K562 (cell line): ENCODE measurements at regions not wholly inside any gene's neighbourhood (a gene's known extent, or its start where the extent isn't known, plus 50 kb on each side); places are given as distances from the start of the nearest gene placed in this dataset.

ENCODE experiments used
- JUN ChIP-seq, 2 experiments: sonication (generic) in 1 of 2; formaldehyde crosslinking in 1 of 2; IDR thresholded peaks; 2 replicates each; pipeline versions ENCODE4 v1.6.1 to v1.8.0; 2012 to 2022; ENCODE audit warnings: borderline replicate concordance in 2 of 2, mild to moderate bottlenecking in 2 of 2, improper control_type of control experiment in 1 of 2, low read depth in 1 of 2, low read length in 1 of 2, missing genetic modification reagents in 1 of 2
- JUNB ChIP-seq: fragments of 450-650 bp; formaldehyde crosslinking; conservative IDR thresholded peaks from 2 replicates; pipeline ENCODE4 v1.4.0; 2020; ENCODE audit warnings: mild to moderate bottlenecking
- JUND ChIP-seq, 2 experiments: IDR thresholded peaks; 2 replicates in 1 of 2; 3 replicates in 1 of 2; pipeline ENCODE4 v1.6.1; 2011; ENCODE audit warnings: borderline replicate concordance in 2 of 2, low read depth in 2 of 2, low read length in 2 of 2, improper control_type of control experiment in 1 of 2, missing biosample characterization in 1 of 2, missing genetic modification characterization in 1 of 2, missing genetic modification reagents in 1 of 2
- MYC ChIP-seq, 2 experiments: fragments of 250-450 bp in 1 of 2; sonication (Bioruptor Pico) in 1 of 2; IDR thresholded peaks; 2 replicates each; pipeline versions ENCODE4 v1.5.1 to v1.6.1; 2012 to 2021; ENCODE audit warnings: low read depth in 2 of 2, borderline replicate concordance in 1 of 2, improper control_type of control experiment in 1 of 2, low read length in 1 of 2, mild to moderate bottlenecking in 1 of 2, moderate library complexity in 1 of 2
- POLR2A ChIP-seq: fragments of 450-650 bp; conservative IDR thresholded peaks from 2 replicates; pipeline ENCODE4 v1.6.1; 2016
- POLR2AphosphoS5 ChIP-seq: IDR thresholded peaks from 2 replicates; pipeline ENCODE4 v1.6.1; 2011; ENCODE audit warnings: mild to moderate bottlenecking, low read depth, low read length, moderate library complexity; ENCODE audit not compliant: control insufficient read depth, insufficient read depth
- SMARCC2 ChIP-seq: fragments of 450-650 bp; IDR thresholded peaks from 2 replicates; pipeline ENCODE4 v1.6.1; 2017; ENCODE audit warnings: antibody characterized with exemption, moderate library complexity, mild to moderate bottlenecking, low read depth
- SP1 ChIP-seq: sonication (generic); formaldehyde crosslinking; IDR thresholded peaks from 2 replicates; pipeline ENCODE4 v1.8.1; 2022; ENCODE audit warnings: mild to moderate bottlenecking, missing genetic modification reagents
- ZKSCAN8 ChIP-seq: fragments of 200-800 bp; sonication (Bioruptor generic); IDR thresholded peaks from 2 replicates; pipeline ENCODE4 v1.6.1; 2016; ENCODE audit warnings: missing genetic modification characterization, missing compliant biosample characterization
- TF ChIP-seq, protein P1 (sequence below), 3 experiments: IDR thresholded peaks in 2 of 3; conservative IDR thresholded peaks in 1 of 3; 2 replicates each; pipeline ENCODE4 v1.5.1; 2011 to 2012; ENCODE audit warnings: low read length in 3 of 3, mild to moderate bottlenecking in 3 of 3, control low read depth in 2 of 3, improper control_type of control experiment in 1 of 3, inconsistent platforms in 1 of 3, low read depth in 1 of 3, mixed read lengths in 1 of 3, moderate library complexity in 1 of 3; ENCODE audit not compliant: insufficient read depth in 2 of 3
- TF ChIP-seq, protein P2 (sequence below), 2 experiments: IDR thresholded peaks; 2 replicates each; pipeline ENCODE4 v1.6.1; 2011; ENCODE audit warnings: borderline replicate concordance in 1 of 2, control low read depth in 1 of 2, low read depth in 1 of 2, low read length in 1 of 2, mild to moderate bottlenecking in 1 of 2, mixed read lengths in 1 of 2, moderate library complexity in 1 of 2; ENCODE audit not compliant: insufficient read depth in 1 of 2, insufficient read length in 1 of 2, poor library complexity in 1 of 2, severe bottlenecking in 1 of 2; ENCODE audit errors: extremely low read depth in 1 of 2
- TF ChIP-seq, protein P3 (sequence below): sonication (generic); formaldehyde crosslinking; IDR thresholded peaks from 2 replicates; pipeline ENCODE4 v1.5.0; 2020; ENCODE audit warnings: missing genetic modification reagents

DNA sequence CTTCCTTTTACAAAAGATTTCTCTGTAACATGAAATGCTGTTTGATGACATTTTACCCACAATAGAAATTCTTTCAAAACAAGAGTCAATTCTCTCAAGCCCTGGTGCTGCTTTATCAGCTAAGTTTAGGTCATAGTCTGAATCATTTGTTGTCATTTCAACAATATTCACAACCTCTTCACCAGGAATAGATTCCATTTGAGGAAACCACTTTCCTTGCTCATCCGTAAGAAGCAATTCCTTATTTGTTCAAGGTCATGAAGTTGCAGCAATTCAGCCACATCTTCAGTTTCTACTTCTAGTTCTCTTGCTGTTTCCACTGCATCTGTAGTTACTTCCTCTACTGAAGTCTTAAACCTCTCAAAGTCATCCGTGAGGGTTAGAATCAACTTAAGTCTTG, 315.3 kb downstream of the TYW1 start:
- TF ChIP-seq JUNB (CRISPR knock-in tag) (no peak), MYC (IDR thresholded peaks at IDR 0.05; ENCODE audit: low read depth, low read length) (no peak), MYC (CRISPR knock-in tag; IDR thresholded peaks at IDR 0.05; ENCODE audit: borderline replicate concordance, low read depth) (no peak), SMARCC2 (no peak), JUN (IDR thresholded peaks at IDR 0.05; ENCODE audit: borderline replicate concordance, low read depth, low read length) (no peak), JUN (CRISPR knock-in tag; IDR thresholded peaks at IDR 0.05; ENCODE audit: borderline replicate concordance) (no peak), POLR2A (no peak), POLR2AphosphoS5 (no peak), SP1 (CRISPR knock-in tag) (no peak), ZKSCAN8 (CRISPR knock-in tag) (no peak), JUND (IDR thresholded peaks at IDR 0.05; ENCODE audit: borderline replicate concordance, low read depth, low read length) (no peak), JUND (tag; IDR thresholded peaks at IDR 0.05; ENCODE audit: borderline replicate concordance, low read depth, low read length) (no peak)
- TF ChIP-seq, protein P1, sequence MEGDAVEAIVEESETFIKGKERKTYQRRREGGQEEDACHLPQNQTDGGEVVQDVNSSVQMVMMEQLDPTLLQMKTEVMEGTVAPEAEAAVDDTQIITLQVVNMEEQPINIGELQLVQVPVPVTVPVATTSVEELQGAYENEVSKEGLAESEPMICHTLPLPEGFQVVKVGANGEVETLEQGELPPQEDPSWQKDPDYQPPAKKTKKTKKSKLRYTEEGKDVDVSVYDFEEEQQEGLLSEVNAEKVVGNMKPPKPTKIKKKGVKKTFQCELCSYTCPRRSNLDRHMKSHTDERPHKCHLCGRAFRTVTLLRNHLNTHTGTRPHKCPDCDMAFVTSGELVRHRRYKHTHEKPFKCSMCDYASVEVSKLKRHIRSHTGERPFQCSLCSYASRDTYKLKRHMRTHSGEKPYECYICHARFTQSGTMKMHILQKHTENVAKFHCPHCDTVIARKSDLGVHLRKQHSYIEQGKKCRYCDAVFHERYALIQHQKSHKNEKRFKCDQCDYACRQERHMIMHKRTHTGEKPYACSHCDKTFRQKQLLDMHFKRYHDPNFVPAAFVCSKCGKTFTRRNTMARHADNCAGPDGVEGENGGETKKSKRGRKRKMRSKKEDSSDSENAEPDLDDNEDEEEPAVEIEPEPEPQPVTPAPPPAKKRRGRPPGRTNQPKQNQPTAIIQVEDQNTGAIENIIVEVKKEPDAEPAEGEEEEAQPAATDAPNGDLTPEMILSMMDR (IDR thresholded peaks at IDR 0.05 in 2 of 3, conservative IDR thresholded peaks at IDR 0.05 in 1 of 3; ENCODE audit: insufficient read depth in 2 of 3, low read depth in 1 of 3, low read length in 3 of 3): no peak
- TF ChIP-seq, protein P2, sequence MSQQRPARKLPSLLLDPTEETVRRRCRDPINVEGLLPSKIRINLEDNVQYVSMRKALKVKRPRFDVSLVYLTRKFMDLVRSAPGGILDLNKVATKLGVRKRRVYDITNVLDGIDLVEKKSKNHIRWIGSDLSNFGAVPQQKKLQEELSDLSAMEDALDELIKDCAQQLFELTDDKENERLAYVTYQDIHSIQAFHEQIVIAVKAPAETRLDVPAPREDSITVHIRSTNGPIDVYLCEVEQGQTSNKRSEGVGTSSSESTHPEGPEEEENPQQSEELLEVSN (IDR thresholded peaks at IDR 0.05; ENCODE audit: borderline replicate concordance in 1 of 2, extremely low read depth in 1 of 2, insufficient read depth in 1 of 2, insufficient read length in 1 of 2, low read depth in 1 of 2, low read length in 1 of 2, poor library complexity in 1 of 2, severe bottlenecking in 1 of 2): no peak
- TF ChIP-seq, protein P3, sequence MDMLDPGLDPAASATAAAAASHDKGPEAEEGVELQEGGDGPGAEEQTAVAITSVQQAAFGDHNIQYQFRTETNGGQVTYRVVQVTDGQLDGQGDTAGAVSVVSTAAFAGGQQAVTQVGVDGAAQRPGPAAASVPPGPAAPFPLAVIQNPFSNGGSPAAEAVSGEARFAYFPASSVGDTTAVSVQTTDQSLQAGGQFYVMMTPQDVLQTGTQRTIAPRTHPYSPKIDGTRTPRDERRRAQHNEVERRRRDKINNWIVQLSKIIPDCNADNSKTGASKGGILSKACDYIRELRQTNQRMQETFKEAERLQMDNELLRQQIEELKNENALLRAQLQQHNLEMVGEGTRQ (CRISPR knock-in tag): no peak
